Ascending aorta (tissue), 2 donors: ENCODE measurements at regions not wholly inside any gene's neighbourhood (a gene's known extent, or its start where the extent isn't known, plus 50 kb on each side); places are given as distances from the start of the nearest gene placed in this dataset.
"Not testable (repeated sequence)": the region's sequence is repeated elsewhere in the genome, so short reads cannot be mapped to it uniquely, and the experiment has no call there.

ENCODE experiments used
- DNase-seq, 2 donors: peaks; one replicate each; pipeline ENCODE4 v3.0.0-alpha.2; 2019; ENCODE audit warnings: low spot score in 2 of 2
- H3K27ac ChIP-seq, 2 donors: fragments of 200-600 bp; sonication (generic); one replicate each; pipeline ENCODE4 v1.5.1; 2016 to 2017; ENCODE audit warnings: mild to moderate bottlenecking in 1 of 2
- H3K27me3 ChIP-seq: fragments of 200-600 bp; sonication (generic); one replicate; pipeline ENCODE4 v1.5.1; 2017
- H3K36me3 ChIP-seq, 2 donors: fragments of 200-600 bp; sonication (generic); one replicate each; pipeline ENCODE4 v1.5.1; 2016
- H3K4me1 ChIP-seq, 2 donors: fragments of 200-600 bp; sonication (generic); one replicate each; pipeline ENCODE4 v1.5.1; 2016 to 2017; ENCODE audit warnings: mild to moderate bottlenecking in 1 of 2
- H3K4me3 ChIP-seq, 2 donors: fragments of 200-600 bp; sonication (generic); one replicate each; pipeline ENCODE4 v1.5.1; 2016 to 2017; ENCODE audit warnings: mild to moderate bottlenecking in 1 of 2
- H3K9me3 ChIP-seq, 2 donors: fragments of 200-600 bp; sonication (generic); one replicate each; pipeline ENCODE4 v1.5.1; 2016
- intact Hi-C: fragments of 100-400 bp; cut with DNase I; formaldehyde crosslinking; loops from one replicate; pipeline ENCODE4 v1.15.1; 2023
- TF ChIP-seq, protein P1 (sequence below), 3 experiments: fragments of 200-600 bp in 2 of 3; fragments of 450-650 bp in 1 of 3; sonication (generic) in 2 of 3; IDR thresholded peaks; one replicate each; pipeline ENCODE4 v1.5.1; 2016 to 2019; ENCODE audit warnings: antibody characterized with exemption in 3 of 3, mild to moderate bottlenecking in 1 of 3, moderate library complexity in 1 of 3

DNA sequence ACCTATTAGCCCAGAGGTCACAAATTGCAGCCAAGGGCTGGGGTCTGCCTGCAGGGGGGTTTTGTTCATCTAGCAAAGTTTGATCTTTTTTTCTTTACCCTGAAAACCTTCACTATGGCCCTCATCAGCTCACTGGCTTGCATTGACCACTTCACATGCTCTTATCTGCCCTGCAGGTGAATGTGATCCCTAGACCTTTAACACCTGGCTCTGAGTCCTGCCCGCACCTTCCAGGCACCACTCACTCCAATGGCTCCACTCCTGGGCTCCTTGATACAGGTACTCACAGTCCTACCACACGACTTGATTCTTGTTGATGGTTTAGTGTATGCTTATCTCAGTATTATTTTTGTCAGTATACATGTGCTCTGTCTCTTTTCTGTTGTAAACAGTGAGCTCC is 92.5 kb downstream of the FEM1C start:
- intact Hi-C loops, result no loop called here
- Histone ChIP-seq H3K4me3 (no peak overlapping the region), H3K36me3 (no peaks in the 10 kb centered on the region), H3K27me3 (no peaks in the 10 kb centered on the region), H3K9me3 (no peaks in the 10 kb centered on the region), H3K4me1 (no peaks in the 10 kb centered on the region), H3K27ac (no peak overlapping the region)
- TF ChIP-seq, protein P1, sequence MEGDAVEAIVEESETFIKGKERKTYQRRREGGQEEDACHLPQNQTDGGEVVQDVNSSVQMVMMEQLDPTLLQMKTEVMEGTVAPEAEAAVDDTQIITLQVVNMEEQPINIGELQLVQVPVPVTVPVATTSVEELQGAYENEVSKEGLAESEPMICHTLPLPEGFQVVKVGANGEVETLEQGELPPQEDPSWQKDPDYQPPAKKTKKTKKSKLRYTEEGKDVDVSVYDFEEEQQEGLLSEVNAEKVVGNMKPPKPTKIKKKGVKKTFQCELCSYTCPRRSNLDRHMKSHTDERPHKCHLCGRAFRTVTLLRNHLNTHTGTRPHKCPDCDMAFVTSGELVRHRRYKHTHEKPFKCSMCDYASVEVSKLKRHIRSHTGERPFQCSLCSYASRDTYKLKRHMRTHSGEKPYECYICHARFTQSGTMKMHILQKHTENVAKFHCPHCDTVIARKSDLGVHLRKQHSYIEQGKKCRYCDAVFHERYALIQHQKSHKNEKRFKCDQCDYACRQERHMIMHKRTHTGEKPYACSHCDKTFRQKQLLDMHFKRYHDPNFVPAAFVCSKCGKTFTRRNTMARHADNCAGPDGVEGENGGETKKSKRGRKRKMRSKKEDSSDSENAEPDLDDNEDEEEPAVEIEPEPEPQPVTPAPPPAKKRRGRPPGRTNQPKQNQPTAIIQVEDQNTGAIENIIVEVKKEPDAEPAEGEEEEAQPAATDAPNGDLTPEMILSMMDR (IDR thresholded peaks at IDR 0.05), result no peak
- DNase-seq, result no peak

DNA sequence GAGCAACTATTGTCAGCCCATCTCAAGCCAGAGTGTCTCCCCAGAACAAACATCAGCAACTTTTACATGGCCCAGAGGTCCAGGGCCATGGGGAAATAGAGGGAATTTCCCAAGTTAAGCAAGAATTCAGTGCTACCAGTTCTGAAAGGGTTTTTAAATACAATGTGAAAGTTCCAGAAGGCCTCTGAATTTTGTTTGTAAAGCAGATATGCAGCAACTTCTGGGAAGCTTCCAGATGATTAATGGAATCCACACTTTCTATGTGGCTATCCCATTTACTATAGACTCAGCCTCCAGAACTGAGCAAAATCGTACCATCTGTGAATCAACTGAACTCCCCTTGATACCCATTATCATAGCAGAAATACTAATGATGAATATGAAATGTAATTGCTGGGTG is 93.8 kb downstream of the FEM1C start:
- Histone ChIP-seq H3K36me3 (no peaks in the 10 kb centered on the region), H3K9me3 (no peaks in the 10 kb centered on the region), H3K4me3 (no peak overlapping the region), H3K27me3 (no peaks in the 10 kb centered on the region), H3K4me1 (no peaks in the 10 kb centered on the region), H3K27ac (no peak overlapping the region)
- DNase-seq, result no peak
- TF ChIP-seq, protein P1 (IDR thresholded peaks at IDR 0.05), result no peak
- intact Hi-C loops, result no loop called here

DNA sequence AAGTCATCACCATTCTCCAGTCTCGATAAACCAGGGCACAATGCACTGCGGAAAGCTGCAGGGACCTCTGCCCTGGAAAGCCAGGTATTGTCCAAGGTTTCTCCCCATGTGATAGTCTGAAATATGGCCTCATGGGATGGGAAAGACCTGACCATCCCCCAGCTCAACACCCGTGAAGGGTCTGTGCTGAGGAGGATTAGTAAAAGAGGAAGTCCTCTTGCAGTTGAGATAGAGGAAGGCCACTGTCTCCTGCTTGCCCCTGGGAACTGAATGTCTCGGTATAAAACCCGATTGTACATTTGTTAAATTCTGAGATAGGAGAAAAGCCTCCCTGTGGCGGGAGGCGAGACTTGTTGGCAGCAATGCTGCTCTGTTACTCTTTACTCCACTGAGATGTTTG is 95.9 kb downstream of the FEM1C start:
- H3K4me1 ChIP-seq, H3K27ac ChIP-seq, H3K4me3 ChIP-seq, H3K36me3 ChIP-seq, H3K27me3 ChIP-seq, H3K9me3 ChIP-seq, intact Hi-C loops, DNase-seq: not testable (repeated sequence)

DNA sequence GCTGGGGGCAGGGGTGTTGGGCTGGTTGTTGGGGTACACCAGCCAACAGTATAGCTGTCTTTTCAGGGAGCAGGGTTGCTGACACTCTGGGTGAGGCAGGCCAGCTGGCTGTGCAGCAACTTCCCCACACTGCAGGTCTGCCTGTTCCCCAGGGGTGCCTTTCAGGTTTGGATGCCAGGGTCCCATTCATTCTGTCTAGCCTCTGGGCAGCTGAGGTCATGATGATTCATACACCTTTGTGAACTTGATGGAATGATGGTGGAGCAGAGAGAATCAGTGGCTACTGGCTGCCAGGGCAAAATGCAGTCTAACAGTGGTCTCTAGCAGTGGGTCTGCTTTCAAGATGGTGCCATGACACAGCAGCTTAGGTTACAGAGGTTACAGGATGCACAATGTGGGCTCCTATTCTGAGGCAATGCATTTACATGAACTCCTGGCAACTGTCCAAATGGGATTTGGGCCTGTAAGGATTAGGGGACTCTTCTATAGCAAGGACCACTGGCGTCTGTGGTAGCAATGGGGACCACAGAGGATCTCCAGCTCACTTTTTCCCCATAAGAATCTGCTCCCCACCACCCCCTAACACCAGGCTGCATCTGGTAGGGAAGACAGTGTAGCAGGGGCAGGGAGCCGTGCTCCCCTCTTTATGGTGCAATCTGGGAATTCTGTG is 103.7 kb downstream of the FEM1C start:
- no peaks in the 10 kb centered on the region for H3K36me3 ChIP-seq
- H3K27ac ChIP-seq, result no peak overlapping the region
- no peak overlapping the region for H3K4me3 ChIP-seq
- no peaks in the 10 kb centered on the region for H3K9me3 ChIP-seq
- TF ChIP-seq, protein P1 (IDR thresholded peaks at IDR 0.05), result no peak
- H3K4me1 ChIP-seq, result no peaks in the 10 kb centered on the region
- no peaks in the 10 kb centered on the region for H3K27me3 ChIP-seq
- no peak for DNase-seq
- intact Hi-C loops, result no loop called here

DNA sequence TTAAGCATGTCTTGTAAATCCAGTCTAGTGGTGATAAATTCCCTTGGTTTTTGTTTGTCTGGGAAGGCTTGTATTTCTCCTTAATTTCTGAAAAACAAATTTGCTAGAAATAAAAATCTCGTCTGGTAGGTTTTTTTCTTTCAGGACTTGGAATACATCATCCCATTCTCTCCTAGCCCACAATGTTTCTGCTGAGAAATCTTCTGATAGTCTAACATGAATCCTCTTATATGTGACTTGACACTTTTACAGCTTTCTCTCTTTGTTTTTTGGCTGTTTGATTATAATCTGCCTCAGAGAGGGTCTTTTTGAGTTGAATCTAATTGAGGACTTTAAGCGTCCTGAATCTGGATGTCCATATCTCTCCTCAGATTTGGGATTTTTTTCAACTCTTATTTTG is 104.9 kb downstream of the FEM1C start:
- TF ChIP-seq, protein P1 (IDR thresholded peaks at IDR 0.05), result no peak
- no peak for DNase-seq
- H3K27ac ChIP-seq, result no peak overlapping the region
- no peaks in the 10 kb centered on the region for H3K4me1 ChIP-seq
- H3K4me3 ChIP-seq, result no peak overlapping the region
- intact Hi-C loops, result no loop called here
- H3K27me3 ChIP-seq, result no peaks in the 10 kb centered on the region
- no peaks in the 10 kb centered on the region for H3K9me3 ChIP-seq
- H3K36me3 ChIP-seq, result no peaks in the 10 kb centered on the region

DNA sequence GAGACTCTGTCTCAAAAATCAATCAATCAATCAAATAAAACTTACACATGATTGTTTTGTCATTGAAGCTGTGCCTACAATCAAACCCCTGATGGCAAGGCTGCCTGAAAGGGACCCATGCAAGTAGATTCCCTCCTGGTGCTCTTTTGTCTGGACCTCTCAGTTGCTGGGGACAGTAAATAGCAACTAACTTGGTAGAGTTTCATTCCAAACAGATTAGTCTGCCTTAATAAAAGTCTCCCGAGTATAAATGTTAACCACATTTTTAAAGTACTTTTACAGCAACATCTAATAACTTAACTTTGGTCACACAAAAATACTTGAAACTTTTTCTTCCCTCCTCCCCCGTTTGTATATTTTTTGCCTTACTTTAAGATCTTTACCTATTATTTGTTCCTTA is 105.5 kb downstream of the FEM1C start:
- no peak overlapping the region for H3K27ac ChIP-seq
- no peaks in the 10 kb centered on the region for H3K27me3 ChIP-seq
- no peak for DNase-seq
- H3K36me3 ChIP-seq, result no peaks in the 10 kb centered on the region
- no peaks in the 10 kb centered on the region for H3K4me1 ChIP-seq
- no peak overlapping the region for H3K4me3 ChIP-seq
- TF ChIP-seq, protein P1 (IDR thresholded peaks at IDR 0.05), result no peak
- intact Hi-C loops, result no loop called here
- no peaks in the 10 kb centered on the region for H3K9me3 ChIP-seq
